ENCODE measurements at regions not wholly inside any gene's neighbourhood (a gene's known extent, or its start where the extent isn't known, plus 50 kb on each side); places are given as distances from the start of the nearest gene placed in this dataset.
A peak's percentile ranks its signal among the peaks of the same experiment; 100 is the strongest.

DNA sequence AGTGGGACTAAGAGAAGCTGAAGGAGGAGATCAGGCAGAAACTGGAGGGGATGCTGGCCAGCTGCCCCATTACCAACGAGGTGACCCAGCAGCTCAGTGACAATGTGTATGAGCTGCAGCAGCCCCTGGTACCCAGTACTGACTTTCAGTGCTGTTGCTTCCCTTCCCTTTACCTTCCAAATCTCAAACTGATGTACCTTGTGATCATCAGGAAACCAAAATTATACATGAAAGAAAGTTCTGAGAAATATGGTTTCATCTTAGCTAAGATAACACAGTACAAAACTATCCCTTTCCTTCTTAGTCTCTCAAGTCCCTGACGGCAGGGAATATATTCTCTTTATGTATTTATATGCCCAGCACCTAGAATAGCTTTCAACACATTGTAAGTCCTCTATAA is 52.3 kb upstream of the CERS6 start:
- no peaks in the 10 kb centered on the region for H3K27me3 ChIP-seq (replicated peaks; ENCODE audit: control insufficient read depth, insufficient read depth, low read length)
- H3K36me3 Mint-ChIP-seq (ENCODE audit: insufficient read depth, unreplicated experiment): no peaks in the 10 kb centered on the region
- no peak overlapping the region for H3K27ac Mint-ChIP-seq (ENCODE audit: unreplicated experiment)
- POLR2A ChIA-PET: no interaction called here
- no peaks in the 10 kb centered on the region for H3K36me3 ChIP-seq (ENCODE audit: control insufficient read depth, insufficient read depth, low read length)
- no peak overlapping the region for H3K4me3 Mint-ChIP-seq (ENCODE audit: unreplicated experiment)
- peaks cover 28% of the 10 kb centered on the region for H3K4me1 Mint-ChIP-seq (ENCODE audit: low read depth, unreplicated experiment)
- no peak overlapping the region for H3K4me3 ChIP-seq (ENCODE audit: low read depth, low read length)
- no peak for DNase-seq
- peaks cover 12% of the 10 kb centered on the region for H3K4me1 ChIP-seq
- intact Hi-C loops (cut with micrococcal nuclease; ENCODE audit: unreplicated experiment): loop anchor here (2.0 to 5.0 kb wide), 2 partner anchors 53 to 56 kb away; partner anchors contain the start of gene CERS6
- no TSS peak for BruUV-seq (replicated peaks)
- CTCF ChIA-PET: interaction anchor here (0.5 to 0.7 kb wide), 3 partner anchors 12 to 456 kb away, joined by 3 to 5 read pairs (median 3); no protein-coding TSS in a partner anchor
- H3K9me3 Mint-ChIP-seq (ENCODE audit: unreplicated experiment): peaks cover 9% of the 10 kb centered on the region
- TF ChIP-seq, protein P1, sequence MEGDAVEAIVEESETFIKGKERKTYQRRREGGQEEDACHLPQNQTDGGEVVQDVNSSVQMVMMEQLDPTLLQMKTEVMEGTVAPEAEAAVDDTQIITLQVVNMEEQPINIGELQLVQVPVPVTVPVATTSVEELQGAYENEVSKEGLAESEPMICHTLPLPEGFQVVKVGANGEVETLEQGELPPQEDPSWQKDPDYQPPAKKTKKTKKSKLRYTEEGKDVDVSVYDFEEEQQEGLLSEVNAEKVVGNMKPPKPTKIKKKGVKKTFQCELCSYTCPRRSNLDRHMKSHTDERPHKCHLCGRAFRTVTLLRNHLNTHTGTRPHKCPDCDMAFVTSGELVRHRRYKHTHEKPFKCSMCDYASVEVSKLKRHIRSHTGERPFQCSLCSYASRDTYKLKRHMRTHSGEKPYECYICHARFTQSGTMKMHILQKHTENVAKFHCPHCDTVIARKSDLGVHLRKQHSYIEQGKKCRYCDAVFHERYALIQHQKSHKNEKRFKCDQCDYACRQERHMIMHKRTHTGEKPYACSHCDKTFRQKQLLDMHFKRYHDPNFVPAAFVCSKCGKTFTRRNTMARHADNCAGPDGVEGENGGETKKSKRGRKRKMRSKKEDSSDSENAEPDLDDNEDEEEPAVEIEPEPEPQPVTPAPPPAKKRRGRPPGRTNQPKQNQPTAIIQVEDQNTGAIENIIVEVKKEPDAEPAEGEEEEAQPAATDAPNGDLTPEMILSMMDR (IDR thresholded peaks at IDR 0.05; ENCODE audit: insufficient read depth in 1 of 2, low read depth in 1 of 2, low read length in 1 of 2, severe bottlenecking in 1 of 2, unreplicated experiment in 1 of 2): no peak
- no peaks in the 10 kb centered on the region for H3K27me3 Mint-ChIP-seq (ENCODE audit: insufficient read depth, unreplicated experiment)
- H3K9me3 ChIP-seq: 0 out of 2 replicates have a peak, but pooled peaks cover 6% of the 10 kb centered on the region

DNA sequence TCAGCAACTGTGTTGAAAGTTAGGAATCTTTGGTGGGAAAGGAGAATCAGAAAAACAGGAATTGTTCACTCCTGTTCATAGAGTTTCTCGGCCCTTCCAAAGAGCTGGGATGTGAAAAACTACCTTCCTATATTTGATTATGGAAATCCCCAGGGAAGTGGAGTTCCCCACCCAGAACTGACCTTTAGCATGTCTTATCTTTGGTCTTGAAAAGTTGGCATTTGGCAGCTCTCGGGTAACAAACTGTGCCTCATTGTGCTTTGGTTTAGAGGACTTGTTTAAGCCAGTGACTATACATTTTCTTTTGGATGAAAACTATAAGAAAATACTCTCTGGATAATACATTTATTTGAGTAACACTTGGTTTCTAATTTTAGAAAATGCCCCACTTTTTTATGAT is 51.3 kb upstream of the CERS6 start:
- ChIA-PET POLR2A (no interaction called here), CTCF (no interaction called here)
- Mint-ChIP-seq H3K27me3 (ENCODE audit: insufficient read depth, unreplicated experiment) (no peaks in the 10 kb centered on the region), H3K4me3 (ENCODE audit: unreplicated experiment) (peak overlapping the region; percentile 29), H3K4me1 (ENCODE audit: low read depth, unreplicated experiment) (peaks cover 28% of the 10 kb centered on the region), H3K36me3 (ENCODE audit: insufficient read depth, unreplicated experiment) (no peaks in the 10 kb centered on the region), H3K9me3 (ENCODE audit: unreplicated experiment) (peaks cover 9% of the 10 kb centered on the region), H3K27ac (ENCODE audit: unreplicated experiment) (no peak overlapping the region)
- Histone ChIP-seq H3K4me1 (peaks cover 12% of the 10 kb centered on the region), H3K4me3 (ENCODE audit: low read depth, low read length) (no peak overlapping the region), H3K36me3 (ENCODE audit: control insufficient read depth, insufficient read depth, low read length) (no peaks in the 10 kb centered on the region), H3K27me3 (replicated peaks; ENCODE audit: control insufficient read depth, insufficient read depth, low read length) (no peaks in the 10 kb centered on the region), H3K9me3 (0 out of 2 replicates have a peak, but pooled peaks cover 6% of the 10 kb centered on the region)
- BruUV-seq (replicated peaks): no TSS peak
- TF ChIP-seq, protein P1 (IDR thresholded peaks at IDR 0.05; ENCODE audit: insufficient read depth in 1 of 2, low read depth in 1 of 2, low read length in 1 of 2, severe bottlenecking in 1 of 2, unreplicated experiment in 1 of 2): no peak
- intact Hi-C loops (cut with micrococcal nuclease; ENCODE audit: unreplicated experiment): loop anchor here (2.0 to 5.0 kb wide), 2 partner anchors 52 to 57 kb away; partner anchors contain the start of gene CERS6
- DNase-seq: no peak

Measured in Caco-2 (cell line).